GM23338 (cell line): ENCODE measurements at regions not wholly inside any gene's neighbourhood (a gene's known extent, or its start where the extent isn't known, plus 50 kb on each side); places are given as distances from the start of the nearest gene placed in this dataset.

Experiments used
- ATAC-seq: fragments of 200-7000 bp; cut with Tn5 transposase; 3 replicates; pipeline ENCODE4 v1.9.1; 2020
- DNase-seq: peaks from one replicate; pipeline ENCODE4 v3.0.0-alpha.2; 2015; ENCODE audit warnings: low spot score
- H2AFZ ChIP-seq: fragments of 200-600 bp; sonication (generic); 2 replicates; pipeline ENCODE4 v1.8.0; 2016; ENCODE audit warnings: antibody characterized with exemption, mild to moderate bottlenecking, moderate library complexity
- H3F3A ChIP-seq: fragments of 200-600 bp; sonication (generic); replicated peaks from 2 replicates; pipeline ENCODE4 v1.8.0; 2017; ENCODE audit warnings: antibody characterized with exemption, mixed run types, low read depth
- H3K27ac ChIP-seq: fragments of 200-600 bp; sonication (generic); 2 replicates; pipeline ENCODE4 v1.6.1; 2016; ENCODE audit warnings: low read depth
- H3K27me3 ChIP-seq: fragments of 200-600 bp; sonication (generic); 2 replicates; pipeline ENCODE4 v1.8.0; 2016; ENCODE audit warnings: mild to moderate bottlenecking, mixed run types, moderate library complexity; ENCODE audit not compliant: insufficient read depth
- H3K36me3 ChIP-seq: fragments of 200-600 bp; sonication (generic); 2 replicates; pipeline ENCODE4 v1.8.0; 2016; ENCODE audit warnings: mild to moderate bottlenecking; ENCODE audit not compliant: insufficient read depth
- H3K4me1 ChIP-seq: fragments of 200-600 bp; sonication (generic); 2 replicates; pipeline ENCODE4 v1.8.0; 2016; ENCODE audit warnings: mild to moderate bottlenecking, moderate library complexity; ENCODE audit not compliant: insufficient read depth
- H3K4me2 ChIP-seq: fragments of 200-600 bp; sonication (generic); 2 replicates; pipeline ENCODE4 v1.7.1; 2017; ENCODE audit warnings: mixed run types
- H3K4me3 ChIP-seq: fragments of 200-600 bp; sonication (generic); 2 replicates; pipeline ENCODE4 v1.6.1; 2016; ENCODE audit warnings: mixed run types
- H3K79me2 ChIP-seq: fragments of 200-600 bp; sonication (generic); replicated peaks from 2 replicates; pipeline ENCODE4 v1.8.0; 2017; ENCODE audit warnings: mild to moderate bottlenecking; ENCODE audit not compliant: insufficient read depth
- H3K9me2 ChIP-seq: fragments of 200-600 bp; sonication (generic); 2 replicates; pipeline ENCODE4 v1.8.0; 2017; ENCODE audit not compliant: insufficient read depth
- H4K20me1 ChIP-seq: fragments of 200-600 bp; sonication (generic); replicated peaks from 2 replicates; pipeline ENCODE4 v1.8.0; 2017; ENCODE audit warnings: mild to moderate bottlenecking; ENCODE audit not compliant: insufficient read depth
- H3K27ac Mint-ChIP-seq: 2 replicates; pipeline ENCODE4 v1.8.0; 2020; ENCODE audit warnings: inconsistent platforms, mild to moderate bottlenecking, moderate library complexity, mixed read lengths
- H3K27me3 Mint-ChIP-seq: 3 replicates; pipeline ENCODE4 v1.8.0; 2022; ENCODE audit warnings: low read depth, mild to moderate bottlenecking, moderate library complexity, mixed read lengths, inconsistent platforms; ENCODE audit not compliant: insufficient read depth, poor library complexity
- H3K36me3 Mint-ChIP-seq: 3 replicates; pipeline ENCODE4 v1.8.0; 2021; ENCODE audit warnings: low read depth, mild to moderate bottlenecking, inconsistent platforms, moderate library complexity, mixed read lengths
- H3K4me1 Mint-ChIP-seq: 3 replicates; pipeline ENCODE4 v1.8.0; 2020; ENCODE audit warnings: mild to moderate bottlenecking, inconsistent platforms, mixed read lengths
- H3K4me3 Mint-ChIP-seq: 3 replicates; pipeline ENCODE4 v1.8.0; 2021; ENCODE audit warnings: moderate library complexity, mild to moderate bottlenecking, inconsistent platforms, mixed read lengths
- H3K9me3 Mint-ChIP-seq: 3 replicates; pipeline ENCODE4 v1.8.0; 2020; ENCODE audit warnings: moderate library complexity, mild to moderate bottlenecking, inconsistent platforms, mixed read lengths
- CREB1 ChIP-seq: fragments of 250-450 bp; sonication (Bioruptor Pico); IDR thresholded peaks from 2 replicates; pipeline ENCODE4 v1.5.0; 2020; ENCODE audit warnings: low read depth, mild to moderate bottlenecking, moderate library complexity
- CTCF ChIP-seq, 2 experiments: fragments of 200-600 bp in 1 of 2; sonication (generic) in 1 of 2; conservative IDR thresholded peaks; 2 replicates each; pipeline versions ENCODE4 v1.5.1 to v1.6.1; 2016 to 2017; ENCODE audit warnings: antibody characterized with exemption in 2 of 2, low read depth in 2 of 2, mild to moderate bottlenecking in 2 of 2, moderate library complexity in 1 of 2
- ETS1 ChIP-seq: IDR thresholded peaks from 2 replicates; pipeline ENCODE4 v1.6.1; 2016; ENCODE audit warnings: antibody characterized with exemption
- EZH2 ChIP-seq: fragments of 200-600 bp; sonication (generic); IDR thresholded peaks from one replicate; pipeline ENCODE4 v1.8.0; 2017; ENCODE audit warnings: antibody characterized with exemption, mild to moderate bottlenecking, low read depth; ENCODE audit not compliant: unreplicated experiment
- EZH2phosphoT487 ChIP-seq: fragments of 200-600 bp; sonication (generic); IDR thresholded peaks from one replicate; pipeline ENCODE4 v1.8.1; 2018; ENCODE audit warnings: antibody characterized with exemption; ENCODE audit not compliant: unreplicated experiment
- NANOG ChIP-seq: IDR thresholded peaks from 2 replicates; pipeline ENCODE4 v1.6.1; 2016; ENCODE audit warnings: antibody characterized with exemption, borderline replicate concordance
- POLR2AphosphoS5 ChIP-seq: IDR thresholded peaks from 2 replicates; pipeline ENCODE4 v1.6.1; 2016; ENCODE audit warnings: antibody characterized with exemption, low read depth
- STAT1 ChIP-seq: IDR thresholded peaks from one replicate; pipeline ENCODE4 v1.6.1; 2016; ENCODE audit warnings: antibody characterized with exemption; ENCODE audit not compliant: unreplicated experiment
- ZNF114 ChIP-seq: fragments of 250-450 bp; sonication (Bioruptor Pico); IDR thresholded peaks from 2 replicates; pipeline ENCODE4 v1.5.0; 2020; ENCODE audit warnings: mild to moderate bottlenecking, moderate library complexity
- ZNF331 ChIP-seq: fragments of 250-450 bp; sonication (Bioruptor Pico); IDR thresholded peaks from 2 replicates; pipeline ENCODE4 v1.5.0; 2020; ENCODE audit warnings: low read depth, mild to moderate bottlenecking, moderate library complexity
- TF ChIP-seq, protein P1 (sequence below): IDR thresholded peaks from one replicate; pipeline ENCODE4 v1.6.1; 2018; ENCODE audit warnings: antibody characterized with exemption; ENCODE audit not compliant: unreplicated experiment
- TF ChIP-seq, protein P2 (sequence below): fragments of 250-450 bp; sonication (Bioruptor Pico); IDR thresholded peaks from 2 replicates; pipeline ENCODE4 v1.5.0; 2020; ENCODE audit warnings: mild to moderate bottlenecking, moderate library complexity

DNA sequence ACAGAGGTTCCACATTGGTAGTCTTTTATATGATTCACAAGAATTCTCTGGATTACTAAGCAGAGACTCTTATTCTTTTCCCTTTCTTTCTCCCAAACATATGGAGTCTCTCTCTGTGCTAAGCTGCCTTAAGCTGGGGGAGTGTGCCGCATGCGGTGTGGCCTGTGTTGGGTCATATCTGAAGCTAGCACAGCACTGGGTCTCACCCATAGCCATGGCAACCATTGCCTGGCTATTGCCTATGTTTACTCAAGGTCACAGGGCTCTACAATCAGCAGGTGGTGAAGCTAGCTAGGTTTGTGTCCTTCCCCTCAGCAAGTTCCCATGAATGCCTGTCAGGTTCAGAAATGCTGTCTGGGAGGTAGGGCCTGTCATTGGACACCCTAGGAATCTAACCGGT is 73.6 kb upstream of the ZRANB2 start:
- Mint-ChIP-seq H3K4me3 (no peak overlapping the region), H3K9me3 (peaks cover 4% of the 10 kb centered on the region; the same call in 1 of the 3 replicates), H3K4me1 (no peaks in the 10 kb centered on the region; the same call in 2 of the 3 replicates), H3K36me3 (no peaks in the 10 kb centered on the region), H3K27ac (no peak overlapping the region), H3K27me3 (no peaks in the 10 kb centered on the region)
- no peak for TF ChIP-seq EZH2
- no peak for TF ChIP-seq ETS1
- TF ChIP-seq, protein P1, sequence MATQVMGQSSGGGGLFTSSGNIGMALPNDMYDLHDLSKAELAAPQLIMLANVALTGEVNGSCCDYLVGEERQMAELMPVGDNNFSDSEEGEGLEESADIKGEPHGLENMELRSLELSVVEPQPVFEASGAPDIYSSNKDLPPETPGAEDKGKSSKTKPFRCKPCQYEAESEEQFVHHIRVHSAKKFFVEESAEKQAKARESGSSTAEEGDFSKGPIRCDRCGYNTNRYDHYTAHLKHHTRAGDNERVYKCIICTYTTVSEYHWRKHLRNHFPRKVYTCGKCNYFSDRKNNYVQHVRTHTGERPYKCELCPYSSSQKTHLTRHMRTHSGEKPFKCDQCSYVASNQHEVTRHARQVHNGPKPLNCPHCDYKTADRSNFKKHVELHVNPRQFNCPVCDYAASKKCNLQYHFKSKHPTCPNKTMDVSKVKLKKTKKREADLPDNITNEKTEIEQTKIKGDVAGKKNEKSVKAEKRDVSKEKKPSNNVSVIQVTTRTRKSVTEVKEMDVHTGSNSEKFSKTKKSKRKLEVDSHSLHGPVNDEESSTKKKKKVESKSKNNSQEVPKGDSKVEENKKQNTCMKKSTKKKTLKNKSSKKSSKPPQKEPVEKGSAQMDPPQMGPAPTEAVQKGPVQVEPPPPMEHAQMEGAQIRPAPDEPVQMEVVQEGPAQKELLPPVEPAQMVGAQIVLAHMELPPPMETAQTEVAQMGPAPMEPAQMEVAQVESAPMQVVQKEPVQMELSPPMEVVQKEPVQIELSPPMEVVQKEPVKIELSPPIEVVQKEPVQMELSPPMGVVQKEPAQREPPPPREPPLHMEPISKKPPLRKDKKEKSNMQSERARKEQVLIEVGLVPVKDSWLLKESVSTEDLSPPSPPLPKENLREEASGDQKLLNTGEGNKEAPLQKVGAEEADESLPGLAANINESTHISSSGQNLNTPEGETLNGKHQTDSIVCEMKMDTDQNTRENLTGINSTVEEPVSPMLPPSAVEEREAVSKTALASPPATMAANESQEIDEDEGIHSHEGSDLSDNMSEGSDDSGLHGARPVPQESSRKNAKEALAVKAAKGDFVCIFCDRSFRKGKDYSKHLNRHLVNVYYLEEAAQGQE: no peak
- no peak for TF ChIP-seq ZNF114 (CRISPR knock-in tag)
- no peak for TF ChIP-seq EZH2phosphoT487
- no peak for TF ChIP-seq NANOG
- no peak for TF ChIP-seq ZNF331 (CRISPR knock-in tag)
- no peak for TF ChIP-seq CTCF (conservative IDR thresholded peaks at IDR 0.05; ENCODE audit: low read depth in 2 of 2)
- no peak for TF ChIP-seq STAT1
- TF ChIP-seq CREB1 (CRISPR knock-in tag): no peak
- TF ChIP-seq, protein P2, sequence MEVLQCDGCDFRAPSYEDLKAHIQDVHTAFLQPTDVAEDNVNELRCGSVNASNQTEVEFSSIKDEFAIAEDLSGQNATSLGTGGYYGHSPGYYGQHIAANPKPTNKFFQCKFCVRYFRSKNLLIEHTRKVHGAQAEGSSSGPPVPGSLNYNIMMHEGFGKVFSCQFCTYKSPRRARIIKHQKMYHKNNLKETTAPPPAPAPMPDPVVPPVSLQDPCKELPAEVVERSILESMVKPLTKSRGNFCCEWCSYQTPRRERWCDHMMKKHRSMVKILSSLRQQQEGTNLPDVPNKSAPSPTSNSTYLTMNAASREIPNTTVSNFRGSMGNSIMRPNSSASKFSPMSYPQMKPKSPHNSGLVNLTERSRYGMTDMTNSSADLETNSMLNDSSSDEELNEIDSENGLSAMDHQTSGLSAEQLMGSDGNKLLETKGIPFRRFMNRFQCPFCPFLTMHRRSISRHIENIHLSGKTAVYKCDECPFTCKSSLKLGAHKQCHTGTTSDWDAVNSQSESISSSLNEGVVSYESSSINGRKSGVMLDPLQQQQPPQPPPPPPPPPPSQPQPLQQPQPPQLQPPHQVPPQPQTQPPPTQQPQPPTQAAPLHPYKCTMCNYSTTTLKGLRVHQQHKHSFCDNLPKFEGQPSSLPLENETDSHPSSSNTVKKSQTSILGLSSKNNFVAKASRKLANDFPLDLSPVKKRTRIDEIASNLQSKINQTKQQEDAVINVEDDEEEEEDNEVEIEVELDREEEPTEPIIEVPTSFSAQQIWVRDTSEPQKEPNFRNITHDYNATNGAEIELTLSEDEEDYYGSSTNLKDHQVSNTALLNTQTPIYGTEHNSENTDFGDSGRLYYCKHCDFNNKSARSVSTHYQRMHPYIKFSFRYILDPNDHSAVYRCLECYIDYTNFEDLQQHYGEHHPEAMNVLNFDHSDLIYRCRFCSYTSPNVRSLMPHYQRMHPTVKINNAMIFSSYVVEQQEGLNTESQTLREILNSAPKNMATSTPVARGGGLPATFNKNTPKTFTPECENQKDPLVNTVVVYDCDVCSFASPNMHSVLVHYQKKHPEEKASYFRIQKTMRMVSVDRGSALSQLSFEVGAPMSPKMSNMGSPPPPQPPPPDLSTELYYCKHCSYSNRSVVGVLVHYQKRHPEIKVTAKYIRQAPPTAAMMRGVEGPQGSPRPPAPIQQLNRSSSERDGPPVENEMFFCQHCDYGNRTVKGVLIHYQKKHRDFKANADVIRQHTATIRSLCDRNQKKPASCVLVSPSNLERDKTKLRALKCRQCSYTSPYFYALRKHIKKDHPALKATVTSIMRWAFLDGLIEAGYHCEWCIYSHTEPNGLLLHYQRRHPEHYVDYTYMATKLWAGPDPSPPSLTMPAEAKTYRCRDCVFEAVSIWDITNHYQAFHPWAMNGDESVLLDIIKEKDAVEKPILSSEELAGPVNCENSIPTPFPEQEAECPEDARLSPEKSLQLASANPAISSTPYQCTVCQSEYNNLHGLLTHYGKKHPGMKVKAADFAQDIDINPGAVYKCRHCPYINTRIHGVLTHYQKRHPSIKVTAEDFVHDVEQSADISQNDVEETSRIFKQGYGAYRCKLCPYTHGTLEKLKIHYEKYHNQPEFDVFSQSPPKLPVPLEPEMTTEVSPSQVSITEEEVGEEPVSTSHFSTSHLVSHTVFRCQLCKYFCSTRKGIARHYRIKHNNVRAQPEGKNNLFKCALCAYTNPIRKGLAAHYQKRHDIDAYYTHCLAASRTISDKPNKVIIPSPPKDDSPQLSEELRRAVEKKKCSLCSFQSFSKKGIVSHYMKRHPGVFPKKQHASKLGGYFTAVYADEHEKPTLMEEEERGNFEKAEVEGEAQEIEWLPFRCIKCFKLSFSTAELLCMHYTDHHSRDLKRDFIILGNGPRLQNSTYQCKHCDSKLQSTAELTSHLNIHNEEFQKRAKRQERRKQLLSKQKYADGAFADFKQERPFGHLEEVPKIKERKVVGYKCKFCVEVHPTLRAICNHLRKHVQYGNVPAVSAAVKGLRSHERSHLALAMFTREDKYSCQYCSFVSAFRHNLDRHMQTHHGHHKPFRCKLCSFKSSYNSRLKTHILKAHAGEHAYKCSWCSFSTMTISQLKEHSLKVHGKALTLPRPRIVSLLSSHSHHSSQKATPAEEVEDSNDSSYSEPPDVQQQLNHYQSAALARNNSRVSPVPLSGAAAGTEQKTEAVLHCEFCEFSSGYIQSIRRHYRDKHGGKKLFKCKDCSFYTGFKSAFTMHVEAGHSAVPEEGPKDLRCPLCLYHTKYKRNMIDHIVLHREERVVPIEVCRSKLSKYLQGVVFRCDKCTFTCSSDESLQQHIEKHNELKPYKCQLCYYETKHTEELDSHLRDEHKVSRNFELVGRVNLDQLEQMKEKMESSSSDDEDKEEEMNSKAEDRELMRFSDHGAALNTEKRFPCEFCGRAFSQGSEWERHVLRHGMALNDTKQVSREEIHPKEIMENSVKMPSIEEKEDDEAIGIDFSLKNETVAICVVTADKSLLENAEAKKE (CRISPR knock-in tag): no peak
- TF ChIP-seq POLR2AphosphoS5: no peak
- no peak overlapping the region for H3K4me3 ChIP-seq
- H3K36me3 ChIP-seq: no peaks in the 10 kb centered on the region
- H2AFZ ChIP-seq: no peak overlapping the region
- no peaks in the 10 kb centered on the region for H3K4me1 ChIP-seq
- H3K79me2 ChIP-seq: no peaks in the 10 kb centered on the region
- H3K9me2 ChIP-seq: no peaks in the 10 kb centered on the region
- ATAC-seq (no peak), DNase-seq (no peak)
- H3K27me3 ChIP-seq: no peaks in the 10 kb centered on the region
- no peaks in the 10 kb centered on the region for H3F3A ChIP-seq
- no peak overlapping the region for H3K4me2 ChIP-seq
- no peaks in the 10 kb centered on the region for H4K20me1 ChIP-seq
- H3K27ac ChIP-seq: no peak overlapping the region
